Retina (tissue), 1 donor: ENCODE measurements at regions not wholly inside any gene's neighbourhood (a gene's known extent, or its start where the extent isn't known, plus 50 kb on each side); places are given as distances from the start of the nearest gene placed in this dataset.

Experiments used
- DNase-seq: peaks from one replicate; pipeline ENCODE4 v3.0.0-alpha.2; 2016

- DNase-seq: no peak
These were observed 147.3 kb downstream of the IRS1 start for GRCh38 chr2:226652369-226652768.

GRCh38 chr2:226649871-226650660 lies 149.6 kb downstream of the IRS1 start:
- DNase-seq: peak; percentile 25

GRCh38 chr2:226649201-226649600 lies 150.4 kb downstream of the IRS1 start:
- DNase-seq: no peak

- DNase-seq: no peak
These were observed 151.8 kb downstream of the IRS1 start for GRCh38 chr2:226647621-226648518.

- DNase-seq: peak; percentile 13
These were observed 155.2 kb downstream of the IRS1 start for GRCh38 chr2:226644399-226644865.

- peak; percentile 30 for DNase-seq
These were observed 155.7 kb downstream of the IRS1 start for GRCh38 chr2:226643946-226644282.

GRCh38 chr2:226643030-226643945 lies 156.3 kb downstream of the IRS1 start:
- no peak for DNase-seq

- DNase-seq: no peak
These were observed 158.6 kb downstream of the IRS1 start for GRCh38 chr2:226641008-226641407.

- DNase-seq: no peak
These were observed 159.1 kb downstream of the IRS1 start for GRCh38 chr2:226640501-226640900.

GRCh38 chr2:226639550-226639949 lies 160.1 kb downstream of the IRS1 start:
- no peak for DNase-seq

GRCh38 chr2:226638576-226638975 lies 161.0 kb downstream of the IRS1 start:
- no peak for DNase-seq

GRCh38 chr2:226637383-226637782 lies 162.2 kb downstream of the IRS1 start:
- no peak for DNase-seq

- no peak for DNase-seq
These were observed 163.0 kb downstream of the IRS1 start for GRCh38 chr2:226636586-226636985.

- no peak for DNase-seq
These were observed 164.5 kb downstream of the IRS1 start for GRCh38 chr2:226634943-226635604.

- no peak for DNase-seq
These were observed 167.9 kb downstream of the IRS1 start for GRCh38 chr2:226631671-226632070.

GRCh38 chr2:226631187-226631586 lies 168.4 kb downstream of the IRS1 start:
- DNase-seq: no peak

GRCh38 chr2:226625946-226626345 lies 173.7 kb downstream of the IRS1 start:
- DNase-seq: no peak

GRCh38 chr2:226623587-226624368 lies 175.8 kb downstream of the IRS1 start:
- DNase-seq: no peak

- no peak for DNase-seq
These were observed 177.1 kb downstream of the IRS1 start for GRCh38 chr2:226622484-226622883.

GRCh38 chr2:226620176-226620575 lies 179.4 kb downstream of the IRS1 start:
- DNase-seq: no peak

GRCh38 chr2:226619707-226620106 lies 179.9 kb downstream of the IRS1 start:
- no peak for DNase-seq
